GM21717 (cell line): ENCODE measurements at regions not wholly inside any gene's neighbourhood (a gene's known extent, or its start where the extent isn't known, plus 50 kb on each side); places are given as distances from the start of the nearest gene placed in this dataset.
A peak's percentile ranks its signal among the peaks of the same experiment; 100 is the strongest.

Experiments
- ATAC-seq: cut with Tn5 transposase; IDR thresholded peaks from one replicate; pipeline ENCODE4 v1.9.1; 2021; ENCODE audit warnings: mild to moderate bottlenecking, moderate library complexity; ENCODE audit not compliant: unreplicated experiment

- no peak for ATAC-seq
These were observed 871.3 kb upstream of the CDH8 start for GRCh38 chr16:62907562-62907961.

- ATAC-seq: no peak
These were observed 867.8 kb upstream of the CDH8 start for GRCh38 chr16:62903961-62904502.

- no peak for ATAC-seq
These were observed 863.5 kb upstream of the CDH8 start for GRCh38 chr16:62899737-62900136.

GRCh38 chr16:62889097-62889496 lies 852.9 kb upstream of the CDH8 start:
- ATAC-seq: no peak

- ATAC-seq: no peak
These were observed 847.3 kb upstream of the CDH8 start for GRCh38 chr16:62883509-62883908.

- no peak for ATAC-seq
These were observed 846.4 kb upstream of the CDH8 start for GRCh38 chr16:62882552-62883221.

- no peak for ATAC-seq
These were observed 839.9 kb upstream of the CDH8 start for GRCh38 chr16:62876133-62876532.

- ATAC-seq: no peak
These were observed 836.1 kb upstream of the CDH8 start for GRCh38 chr16:62872339-62872738.

- ATAC-seq: no peak
These were observed 834.3 kb upstream of the CDH8 start for GRCh38 chr16:62870554-62870953.

GRCh38 chr16:62869837-62870236 lies 833.6 kb upstream of the CDH8 start:
- peak; percentile 80 for ATAC-seq

- no peak for ATAC-seq
These were observed 826.9 kb upstream of the CDH8 start for GRCh38 chr16:62863139-62863538.

GRCh38 chr16:62853887-62854286 lies 817.6 kb upstream of the CDH8 start:
- no peak for ATAC-seq

- no peak for ATAC-seq
These were observed 810.3 kb upstream of the CDH8 start for GRCh38 chr16:62846399-62847057.

- no peak for ATAC-seq
These were observed 796.0 kb upstream of the CDH8 start for GRCh38 chr16:62832214-62832613.

- no peak for ATAC-seq
These were observed 795.1 kb upstream of the CDH8 start for GRCh38 chr16:62831235-62831850.

- no peak for ATAC-seq
These were observed 793.4 kb upstream of the CDH8 start for GRCh38 chr16:62829607-62830006.

- no peak for ATAC-seq
These were observed 792.8 kb upstream of the CDH8 start for GRCh38 chr16:62829084-62829483.

- ATAC-seq: no peak
These were observed 785.6 kb upstream of the CDH8 start for GRCh38 chr16:62821824-62822223.

GRCh38 chr16:62816971-62817519 lies 780.8 kb upstream of the CDH8 start:
- ATAC-seq: no peak

GRCh38 chr16:62814891-62815290 lies 778.7 kb upstream of the CDH8 start:
- no peak for ATAC-seq

GRCh38 chr16:62805221-62805857 lies 769.1 kb upstream of the CDH8 start:
- ATAC-seq: no peak
